AG09319 (cell line): ENCODE measurements at regions not wholly inside any gene's neighbourhood (a gene's known extent, or its start where the extent isn't known, plus 50 kb on each side); places are given as distances from the start of the nearest gene placed in this dataset.

Experiments used
- DNase-seq: peaks from one replicate; pipeline ENCODE4 v3.0.0-alpha.2; 2010; ENCODE audit warnings: low read depth; ENCODE audit errors: extremely low read depth
- TF ChIP-seq, protein P1 (sequence below): IDR thresholded peaks from 2 replicates; pipeline ENCODE4 v1.5.1; 2011; ENCODE audit warnings: low read depth, mild to moderate bottlenecking, inconsistent platforms, low read length, moderate library complexity

DNA sequence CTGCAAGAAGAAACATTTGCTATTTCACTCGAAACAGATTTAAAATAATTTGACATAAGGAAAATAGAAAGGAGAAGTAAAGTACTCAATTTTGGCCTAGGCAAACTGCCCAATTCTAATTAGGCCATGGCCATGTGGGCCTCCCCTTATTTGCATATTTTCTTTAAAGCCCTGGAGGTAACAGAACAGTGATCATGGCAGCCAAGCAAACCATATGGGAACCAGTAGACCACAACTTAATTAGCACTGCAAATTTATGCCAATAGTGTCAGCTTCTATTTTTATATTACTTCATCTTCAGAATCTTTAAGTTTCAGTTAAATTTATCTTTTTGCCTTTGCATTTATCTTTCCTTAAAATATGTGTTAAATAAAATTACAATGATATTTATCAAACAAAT lies 63.3 kb upstream of the THSD7A start:
- no peak for DNase-seq
- TF ChIP-seq, protein P1, sequence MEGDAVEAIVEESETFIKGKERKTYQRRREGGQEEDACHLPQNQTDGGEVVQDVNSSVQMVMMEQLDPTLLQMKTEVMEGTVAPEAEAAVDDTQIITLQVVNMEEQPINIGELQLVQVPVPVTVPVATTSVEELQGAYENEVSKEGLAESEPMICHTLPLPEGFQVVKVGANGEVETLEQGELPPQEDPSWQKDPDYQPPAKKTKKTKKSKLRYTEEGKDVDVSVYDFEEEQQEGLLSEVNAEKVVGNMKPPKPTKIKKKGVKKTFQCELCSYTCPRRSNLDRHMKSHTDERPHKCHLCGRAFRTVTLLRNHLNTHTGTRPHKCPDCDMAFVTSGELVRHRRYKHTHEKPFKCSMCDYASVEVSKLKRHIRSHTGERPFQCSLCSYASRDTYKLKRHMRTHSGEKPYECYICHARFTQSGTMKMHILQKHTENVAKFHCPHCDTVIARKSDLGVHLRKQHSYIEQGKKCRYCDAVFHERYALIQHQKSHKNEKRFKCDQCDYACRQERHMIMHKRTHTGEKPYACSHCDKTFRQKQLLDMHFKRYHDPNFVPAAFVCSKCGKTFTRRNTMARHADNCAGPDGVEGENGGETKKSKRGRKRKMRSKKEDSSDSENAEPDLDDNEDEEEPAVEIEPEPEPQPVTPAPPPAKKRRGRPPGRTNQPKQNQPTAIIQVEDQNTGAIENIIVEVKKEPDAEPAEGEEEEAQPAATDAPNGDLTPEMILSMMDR, result no peak

DNA sequence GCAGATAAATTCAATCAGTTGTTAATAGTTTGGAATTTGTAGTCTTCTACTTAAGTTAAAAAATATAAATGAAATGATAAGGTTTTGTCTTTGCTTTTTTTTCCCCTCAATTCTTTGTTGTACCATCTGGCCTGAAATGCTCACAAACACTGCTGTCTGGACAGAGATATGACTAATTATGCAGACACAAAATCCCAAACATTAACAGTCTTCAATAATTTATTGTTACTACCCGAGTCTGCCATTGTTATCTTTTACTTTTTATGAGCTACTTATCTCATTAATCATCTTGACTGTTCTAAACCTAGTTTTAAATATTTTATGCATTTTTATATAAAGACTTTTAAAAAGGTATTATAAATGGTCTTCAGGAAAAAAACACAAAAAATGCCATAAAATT lies 64.7 kb upstream of the THSD7A start:
- no peak for DNase-seq

DNA sequence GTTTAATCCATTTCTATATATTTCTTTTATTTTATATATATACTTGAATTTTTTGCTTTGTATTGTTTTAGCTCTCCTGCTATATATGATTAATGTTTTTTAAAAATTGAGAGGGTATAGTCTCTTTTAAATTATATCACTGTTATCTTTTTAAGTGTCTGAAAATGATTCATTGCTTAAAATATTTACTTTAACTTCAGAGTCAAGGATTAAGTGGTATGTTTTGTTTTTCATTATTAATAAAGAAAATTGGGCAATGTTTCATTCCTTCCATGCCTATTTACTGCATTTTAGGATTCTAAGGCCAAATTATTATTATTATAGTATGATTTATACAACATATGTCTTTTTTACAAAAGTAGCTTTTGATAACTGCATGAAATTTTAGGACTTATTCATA lies 67.2 kb upstream of the THSD7A start:
- no peak for DNase-seq
- TF ChIP-seq, protein P1, result no peak

More for the DNA sequence above, 64.7 kb upstream of the THSD7A start:
- TF ChIP-seq, protein P1, result no peak

DNA sequence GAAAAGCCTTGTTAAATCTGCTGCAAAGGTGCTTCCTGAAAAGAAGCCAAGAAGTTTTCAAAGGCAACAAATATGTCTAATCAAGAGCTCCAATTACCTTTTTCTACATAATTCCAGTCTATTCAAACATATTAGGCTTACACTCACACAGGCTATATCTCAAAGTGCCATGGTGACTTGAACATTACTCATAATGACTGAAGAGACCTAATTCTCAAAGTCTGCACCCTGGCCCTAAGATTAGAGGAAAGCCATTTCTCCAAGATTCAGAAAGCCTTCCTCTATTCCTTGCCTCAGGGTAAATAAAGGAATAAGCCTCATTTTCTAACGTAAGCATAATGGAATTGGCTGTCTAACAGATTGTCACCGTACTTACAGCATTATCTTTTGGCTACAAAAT lies 78.3 kb upstream of the THSD7A start:
- no peak for DNase-seq
- TF ChIP-seq, protein P1, result no peak

DNA sequence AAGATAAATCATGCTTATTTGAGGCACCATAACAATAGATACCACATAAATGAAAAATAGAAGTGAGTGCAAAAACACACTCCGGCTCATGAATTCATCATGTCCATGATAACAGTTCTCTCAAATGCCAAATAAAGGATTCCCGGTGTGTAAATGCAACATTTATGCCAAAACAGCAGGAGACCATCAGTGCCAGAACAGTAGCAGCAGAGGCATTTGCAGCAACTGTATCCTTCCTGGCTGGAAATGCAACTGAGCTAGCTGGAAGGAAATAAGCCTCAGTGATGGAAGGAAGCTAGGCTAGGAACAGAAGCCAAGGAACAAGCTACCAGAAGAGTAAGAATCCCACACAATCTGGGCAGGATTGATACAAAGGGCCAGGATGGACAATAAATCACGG lies 79.9 kb upstream of the THSD7A start:
- no peak for DNase-seq
- TF ChIP-seq, protein P1, result no peak

DNA sequence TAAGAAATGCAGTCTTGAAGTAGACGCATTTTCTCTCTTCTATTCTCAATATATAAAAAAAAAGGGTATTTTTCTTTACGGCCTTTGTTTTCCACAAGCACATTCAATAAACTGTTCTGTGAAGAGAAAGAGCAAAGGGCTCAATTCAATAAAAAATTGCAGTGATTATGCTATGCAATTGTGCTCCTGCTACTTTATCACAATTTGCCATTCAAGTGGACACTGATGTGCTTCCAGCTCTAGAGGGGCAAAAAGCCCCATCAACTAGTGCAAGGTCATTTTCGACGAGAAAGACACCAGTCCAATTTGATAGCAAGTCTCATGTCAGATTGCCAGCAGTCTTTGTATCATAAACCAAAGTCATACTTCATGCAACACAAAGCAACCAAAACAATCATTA lies 82.6 kb upstream of the THSD7A start:
- TF ChIP-seq, protein P1, result no peak
- no peak for DNase-seq

DNA sequence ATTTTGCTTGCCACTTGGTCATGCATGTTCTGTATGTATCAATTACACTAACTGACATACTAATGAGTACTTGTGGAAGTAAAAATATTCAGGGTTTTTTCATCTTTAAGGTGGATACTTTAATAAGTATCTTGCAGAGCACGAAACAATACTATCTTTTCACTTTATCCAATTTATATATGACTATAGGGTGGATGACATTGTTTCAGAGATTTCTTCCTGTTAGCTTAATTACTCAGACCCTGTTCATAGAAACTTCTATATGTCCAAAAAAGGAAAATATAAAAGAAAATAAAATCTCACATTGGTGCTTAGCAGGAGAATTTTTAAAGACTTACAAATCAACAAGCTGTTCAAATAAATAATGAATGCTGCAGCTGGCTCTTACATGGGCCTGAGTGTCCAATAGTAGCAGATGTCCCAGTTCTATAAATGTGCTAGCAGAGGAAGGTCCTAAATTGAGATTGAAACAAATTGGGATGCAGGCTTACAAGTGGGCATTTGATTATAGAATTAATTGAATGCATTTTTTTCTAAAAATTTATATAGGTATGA lies 91.5 kb upstream of the THSD7A start:
- TF ChIP-seq, protein P1, result no peak
- no peak for DNase-seq
